ENCODE measurements at regions not wholly inside any gene's neighbourhood (a gene's known extent, or its start where the extent isn't known, plus 50 kb on each side); places are given as distances from the start of the nearest gene placed in this dataset.

DNA sequence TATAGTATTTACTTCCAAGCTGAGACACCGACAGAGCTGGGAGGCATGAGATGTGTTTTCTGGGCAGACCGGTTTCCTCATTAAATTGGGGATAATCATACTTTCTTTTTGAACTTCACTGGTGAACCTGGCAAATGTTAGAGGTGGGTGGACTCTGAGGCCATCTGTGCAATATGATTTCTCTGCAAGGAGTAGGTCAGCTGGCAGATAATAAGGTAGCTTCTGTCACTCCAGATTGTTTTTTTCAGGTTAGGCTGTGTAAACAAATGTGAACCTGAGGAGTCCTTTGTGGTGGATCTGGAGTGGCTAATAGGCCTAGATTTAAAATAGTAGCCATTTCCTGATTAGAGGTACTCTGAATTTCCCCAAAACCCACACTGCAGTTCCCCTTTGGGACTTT is 75.4 kb upstream of the S1PR3 start:
- Histone ChIP-seq H3K79me2 (ENCODE audit: insufficient read depth, low read length) (no peaks in the 10 kb centered on the region), H3K27me3 (ENCODE audit: control insufficient read depth in 2 of 2, insufficient read depth in 2 of 2, low read length in 2 of 2) (peaks cover 4 to 16% of the 10 kb centered on the region in 2 donors), H3K9ac (ENCODE audit: insufficient read depth, low read length, poor library complexity, severe bottlenecking) (no peak overlapping the region), H3K9me3 (replicated peaks in 1 of 2; ENCODE audit: control insufficient read depth in 1 of 2, insufficient read depth in 1 of 2, low read length in 2 of 2) (peaks cover 19 to 20% of the 10 kb centered on the region in 2 donors), H4K20me1 (ENCODE audit: insufficient read depth, low read length) (no peaks in the 10 kb centered on the region), H3K4me1 (ENCODE audit: control insufficient read depth in 1 of 2, insufficient read depth in 2 of 2, low read length in 2 of 2) (peaks cover 7 to 11% of the 10 kb centered on the region in 2 donors), H3K4me3 (replicated peaks in 1 of 3; ENCODE audit: low read depth in 2 of 3, low read length in 3 of 3) (no peak overlapping the region), H3K4me2 (replicated peaks; ENCODE audit: extremely low read depth, low read length, poor library complexity, severe bottlenecking) (no peak overlapping the region), H2AFZ (ENCODE audit: insufficient read depth, low read depth, low read length, poor library complexity, severe bottlenecking) (peak overlapping the region; percentile 44), H3K27ac (ENCODE audit: low read depth in 1 of 2, low read length in 2 of 2) (no peak overlapping the region), H3K36me3 (replicated peaks in 1 of 2; ENCODE audit: control insufficient read depth in 1 of 2, insufficient read depth in 2 of 2, low read length in 2 of 2) (no peaks in the 10 kb centered on the region)
- Mint-ChIP-seq H3K27me3 (ENCODE audit: low read depth in 3 of 3) (peaks cover 1 to 15% (median 14%) of the 10 kb centered on the region in 3 donors), H3K9me3 (peaks cover 15 to 29% (median 27%) of the 10 kb centered on the region in 7 donors), H3K27ac (peak overlapping the region in 2 of 7 donors; percentile 14 to 55), H3K4me3 (no peak overlapping the region), H3K4me1 (peaks cover 12% of the 10 kb centered on the region), H3K36me3 (peaks cover 6 to 18% of the 10 kb centered on the region in 2 donors)
- peak in 2 of 3 donors; percentile 33 to 36 for DNase-seq
- TF ChIP-seq, protein P1, sequence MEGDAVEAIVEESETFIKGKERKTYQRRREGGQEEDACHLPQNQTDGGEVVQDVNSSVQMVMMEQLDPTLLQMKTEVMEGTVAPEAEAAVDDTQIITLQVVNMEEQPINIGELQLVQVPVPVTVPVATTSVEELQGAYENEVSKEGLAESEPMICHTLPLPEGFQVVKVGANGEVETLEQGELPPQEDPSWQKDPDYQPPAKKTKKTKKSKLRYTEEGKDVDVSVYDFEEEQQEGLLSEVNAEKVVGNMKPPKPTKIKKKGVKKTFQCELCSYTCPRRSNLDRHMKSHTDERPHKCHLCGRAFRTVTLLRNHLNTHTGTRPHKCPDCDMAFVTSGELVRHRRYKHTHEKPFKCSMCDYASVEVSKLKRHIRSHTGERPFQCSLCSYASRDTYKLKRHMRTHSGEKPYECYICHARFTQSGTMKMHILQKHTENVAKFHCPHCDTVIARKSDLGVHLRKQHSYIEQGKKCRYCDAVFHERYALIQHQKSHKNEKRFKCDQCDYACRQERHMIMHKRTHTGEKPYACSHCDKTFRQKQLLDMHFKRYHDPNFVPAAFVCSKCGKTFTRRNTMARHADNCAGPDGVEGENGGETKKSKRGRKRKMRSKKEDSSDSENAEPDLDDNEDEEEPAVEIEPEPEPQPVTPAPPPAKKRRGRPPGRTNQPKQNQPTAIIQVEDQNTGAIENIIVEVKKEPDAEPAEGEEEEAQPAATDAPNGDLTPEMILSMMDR (IDR thresholded peaks at IDR 0.05): no peak
- no CpG with 5 or more reads among the region's 2 CpGs for WGBS (ENCODE audit: insufficient coverage)
- intact Hi-C loops (cut with micrococcal nuclease): loop anchor here in 1 of 2 donors (5.0 kb wide), 1 partner anchor 36 kb away; no protein-coding TSS in a partner anchor

- peaks cover 6 to 18% of the 10 kb centered on the region in 2 donors for H3K36me3 Mint-ChIP-seq
- intact Hi-C loops (cut with micrococcal nuclease): loop anchor here in 1 of 2 donors (5.0 kb wide), 1 partner anchor 35 kb away; no protein-coding TSS in a partner anchor
- Histone ChIP-seq H3K36me3 (replicated peaks in 1 of 2; ENCODE audit: control insufficient read depth in 1 of 2, insufficient read depth in 2 of 2, low read length in 2 of 2) (no peaks in the 10 kb centered on the region), H3K4me2 (replicated peaks; ENCODE audit: extremely low read depth, low read length, poor library complexity, severe bottlenecking) (no peak overlapping the region), H3K27me3 (ENCODE audit: control insufficient read depth in 2 of 2, insufficient read depth in 2 of 2, low read length in 2 of 2) (peaks cover 4 to 10% of the 10 kb centered on the region in 2 donors), H3K4me3 (replicated peaks in 1 of 3; ENCODE audit: low read depth in 2 of 3, low read length in 3 of 3) (no peak overlapping the region), H3K9me3 (replicated peaks in 1 of 2; ENCODE audit: control insufficient read depth in 1 of 2, insufficient read depth in 1 of 2, low read length in 2 of 2) (peaks cover 19 to 20% of the 10 kb centered on the region in 2 donors), H4K20me1 (ENCODE audit: insufficient read depth, low read length) (no peaks in the 10 kb centered on the region), H3K9ac (ENCODE audit: insufficient read depth, low read length, poor library complexity, severe bottlenecking) (no peak overlapping the region), H3K4me1 (ENCODE audit: control insufficient read depth in 1 of 2, insufficient read depth in 2 of 2, low read length in 2 of 2) (peaks cover 11 to 17% of the 10 kb centered on the region in 2 donors), H2AFZ (ENCODE audit: insufficient read depth, low read depth, low read length, poor library complexity, severe bottlenecking) (no peak overlapping the region), H3K79me2 (ENCODE audit: insufficient read depth, low read length) (no peaks in the 10 kb centered on the region), H3K27ac (ENCODE audit: low read depth in 1 of 2, low read length in 2 of 2) (no peak overlapping the region)
- H3K4me1 Mint-ChIP-seq: peaks cover 17% of the 10 kb centered on the region
- WGBS (ENCODE audit: insufficient coverage): no CpG with 5 or more reads among the region's 1 CpG
- H3K9me3 Mint-ChIP-seq: peaks cover 15 to 31% (median 28%) of the 10 kb centered on the region in 7 donors
- no peak overlapping the region for H3K4me3 Mint-ChIP-seq
- TF ChIP-seq, protein P1 (IDR thresholded peaks at IDR 0.05): no peak
- peak overlapping the region in 3 of 7 donors; percentile 6 to 37 (median 37) for H3K27ac Mint-ChIP-seq
- DNase-seq: no peak
- peaks cover 1 to 13% (median 11%) of the 10 kb centered on the region in 3 donors for H3K27me3 Mint-ChIP-seq (ENCODE audit: low read depth in 3 of 3)
Measured at GRCh38 chr9:88916894-88917293, 74.4 kb upstream of the S1PR3 start.

Data from CD14-positive monocyte (primary cell).